ENCODE measurements at regions not wholly inside any gene's neighbourhood (a gene's known extent, or its start where the extent isn't known, plus 50 kb on each side); places are given as distances from the start of the nearest gene placed in this dataset.

GRCh38 chr6:6996124-6996523, 111.6 kb upstream of the RREB1 start:
- TF ChIP-seq GATA1 (IDR thresholded peaks at IDR 0.05; ENCODE audit: low read depth, low read length): no peak
- no peak for TF ChIP-seq POLR2A (IDR thresholded peaks at IDR 0.05; ENCODE audit: low read length)
